Esophagus muscularis mucosa (tissue), 3 donors: ENCODE measurements at regions not wholly inside any gene's neighbourhood (a gene's known extent, or its start where the extent isn't known, plus 50 kb on each side); places are given as distances from the start of the nearest gene placed in this dataset.

Source experiments
- POLR2A ChIP-seq: fragments of 450-650 bp; IDR thresholded peaks from one replicate; pipeline ENCODE4 v1.6.1; 2017; ENCODE audit warnings: antibody characterized with exemption, moderate library complexity, mild to moderate bottlenecking, low read depth
- POLR2AphosphoS5 ChIP-seq, 2 donors: sonication (generic); formaldehyde crosslinking; IDR thresholded peaks; one replicate each; pipeline ENCODE4 v1.6.1; 2017; ENCODE audit warnings: antibody characterized with exemption in 2 of 2
- TF ChIP-seq, protein P1 (sequence below), 3 experiments: fragments of 200-600 bp in 2 of 3; fragments of 450-650 bp in 1 of 3; sonication (generic) in 2 of 3; IDR thresholded peaks; one replicate each; pipeline ENCODE4 v1.5.1; 2017 to 2019; ENCODE audit warnings: antibody characterized with exemption in 3 of 3, mild to moderate bottlenecking in 2 of 3, moderate library complexity in 1 of 3

DNA sequence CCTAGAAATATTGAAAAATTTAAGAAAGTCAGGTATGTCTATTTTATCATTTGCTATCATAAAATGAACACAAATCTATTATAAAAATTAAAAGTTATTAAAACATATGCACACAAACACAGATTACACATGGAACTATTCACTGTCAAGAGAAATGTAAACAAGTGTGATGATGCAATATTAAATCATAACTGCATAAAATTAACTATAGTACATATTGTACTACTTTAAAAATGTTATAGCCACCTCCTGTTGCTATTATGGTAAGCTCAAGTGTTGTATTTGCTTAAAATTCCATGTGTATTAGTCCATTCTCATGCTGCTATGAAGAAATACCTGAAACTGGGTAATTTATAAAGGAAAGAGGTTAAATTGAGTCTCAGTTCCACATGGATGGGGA is 54.7 kb upstream of the CMC1 start:
- TF ChIP-seq, protein P1, sequence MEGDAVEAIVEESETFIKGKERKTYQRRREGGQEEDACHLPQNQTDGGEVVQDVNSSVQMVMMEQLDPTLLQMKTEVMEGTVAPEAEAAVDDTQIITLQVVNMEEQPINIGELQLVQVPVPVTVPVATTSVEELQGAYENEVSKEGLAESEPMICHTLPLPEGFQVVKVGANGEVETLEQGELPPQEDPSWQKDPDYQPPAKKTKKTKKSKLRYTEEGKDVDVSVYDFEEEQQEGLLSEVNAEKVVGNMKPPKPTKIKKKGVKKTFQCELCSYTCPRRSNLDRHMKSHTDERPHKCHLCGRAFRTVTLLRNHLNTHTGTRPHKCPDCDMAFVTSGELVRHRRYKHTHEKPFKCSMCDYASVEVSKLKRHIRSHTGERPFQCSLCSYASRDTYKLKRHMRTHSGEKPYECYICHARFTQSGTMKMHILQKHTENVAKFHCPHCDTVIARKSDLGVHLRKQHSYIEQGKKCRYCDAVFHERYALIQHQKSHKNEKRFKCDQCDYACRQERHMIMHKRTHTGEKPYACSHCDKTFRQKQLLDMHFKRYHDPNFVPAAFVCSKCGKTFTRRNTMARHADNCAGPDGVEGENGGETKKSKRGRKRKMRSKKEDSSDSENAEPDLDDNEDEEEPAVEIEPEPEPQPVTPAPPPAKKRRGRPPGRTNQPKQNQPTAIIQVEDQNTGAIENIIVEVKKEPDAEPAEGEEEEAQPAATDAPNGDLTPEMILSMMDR (IDR thresholded peaks at IDR 0.05), result no peak
- TF ChIP-seq POLR2A (no peak), POLR2AphosphoS5 (IDR thresholded peaks at IDR 0.05) (no peak)
